ENCODE measurements at regions not wholly inside any gene's neighbourhood (a gene's known extent, or its start where the extent isn't known, plus 50 kb on each side); places are given as distances from the start of the nearest gene placed in this dataset.

DNA sequence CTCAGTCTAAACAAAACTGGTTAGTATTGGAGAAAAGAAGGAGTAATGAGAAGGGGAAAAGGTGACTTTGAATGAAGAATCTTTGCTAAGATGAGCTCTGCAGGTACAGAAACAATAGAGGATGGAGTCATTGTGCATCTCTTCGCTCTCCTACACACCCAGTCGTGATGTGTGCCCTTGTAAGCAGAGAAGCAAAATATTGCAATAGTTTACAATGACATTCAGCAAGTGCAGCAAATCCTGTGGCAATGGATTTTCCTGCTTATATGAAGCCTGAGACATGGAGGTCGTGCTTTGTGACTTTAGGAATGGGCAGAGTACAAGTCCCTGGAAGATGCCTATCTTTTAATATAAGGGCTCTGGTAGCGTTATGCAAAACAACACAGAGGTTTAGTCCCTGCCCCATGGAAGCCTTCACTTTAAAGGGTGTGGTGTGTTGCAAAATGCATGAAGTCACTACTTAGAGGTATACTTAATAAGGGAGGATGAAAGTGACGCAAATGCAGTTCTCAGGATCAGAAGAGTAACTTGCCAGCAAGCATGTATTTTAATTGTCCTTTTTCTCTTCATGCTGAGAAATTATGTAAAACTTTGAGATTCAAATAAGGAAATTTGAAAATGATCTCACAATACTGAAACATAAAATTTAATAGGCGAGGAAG is 88.0 kb upstream of the IVNS1ABP start:
- TF ChIP-seq, protein P1, sequence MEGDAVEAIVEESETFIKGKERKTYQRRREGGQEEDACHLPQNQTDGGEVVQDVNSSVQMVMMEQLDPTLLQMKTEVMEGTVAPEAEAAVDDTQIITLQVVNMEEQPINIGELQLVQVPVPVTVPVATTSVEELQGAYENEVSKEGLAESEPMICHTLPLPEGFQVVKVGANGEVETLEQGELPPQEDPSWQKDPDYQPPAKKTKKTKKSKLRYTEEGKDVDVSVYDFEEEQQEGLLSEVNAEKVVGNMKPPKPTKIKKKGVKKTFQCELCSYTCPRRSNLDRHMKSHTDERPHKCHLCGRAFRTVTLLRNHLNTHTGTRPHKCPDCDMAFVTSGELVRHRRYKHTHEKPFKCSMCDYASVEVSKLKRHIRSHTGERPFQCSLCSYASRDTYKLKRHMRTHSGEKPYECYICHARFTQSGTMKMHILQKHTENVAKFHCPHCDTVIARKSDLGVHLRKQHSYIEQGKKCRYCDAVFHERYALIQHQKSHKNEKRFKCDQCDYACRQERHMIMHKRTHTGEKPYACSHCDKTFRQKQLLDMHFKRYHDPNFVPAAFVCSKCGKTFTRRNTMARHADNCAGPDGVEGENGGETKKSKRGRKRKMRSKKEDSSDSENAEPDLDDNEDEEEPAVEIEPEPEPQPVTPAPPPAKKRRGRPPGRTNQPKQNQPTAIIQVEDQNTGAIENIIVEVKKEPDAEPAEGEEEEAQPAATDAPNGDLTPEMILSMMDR (IDR thresholded peaks at IDR 0.05): no peak
- Histone ChIP-seq H3K27me3 (replicated peaks; ENCODE audit: insufficient read depth) (no peaks in the 10 kb centered on the region), H3K27ac (no peak overlapping the region), H3K36me3 (no peaks in the 10 kb centered on the region), H3K9me3 (no peaks in the 10 kb centered on the region), H3K4me3 (peak overlapping the region; percentile 55), H3K4me1 (ENCODE audit: control insufficient read depth in 1 of 2, low read depth in 2 of 2) (peaks cover 4 to 6% of the 10 kb centered on the region in 2 donors)
- no peak for DNase-seq (ENCODE audit: low spot score)
- no peak for ATAC-seq (ENCODE audit: insufficient number of reproducible peaks, low FRiP score, low read depth)

DNA sequence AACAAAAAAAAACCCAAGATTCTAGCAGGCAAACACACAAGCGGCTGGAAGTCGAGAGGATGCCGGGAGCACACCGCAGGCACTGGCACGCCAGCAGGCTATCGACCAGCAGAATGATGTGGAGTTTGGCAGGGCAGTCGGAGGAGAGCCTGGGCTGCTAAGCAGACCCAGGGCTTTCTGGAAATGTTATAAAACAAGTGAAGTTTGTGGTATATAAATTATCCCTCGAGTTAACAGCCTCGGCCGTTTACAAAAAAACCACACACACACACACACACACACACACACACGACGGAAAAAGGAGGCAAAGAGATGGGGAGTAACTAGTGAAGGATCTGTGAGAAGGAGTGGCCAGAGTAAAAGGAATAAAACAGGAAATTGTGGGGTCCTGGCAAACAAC is 87.2 kb upstream of the IVNS1ABP start:
- H3K9me3 ChIP-seq: no peaks in the 10 kb centered on the region
- ATAC-seq (ENCODE audit: insufficient number of reproducible peaks, low FRiP score, low read depth) (peak; percentile 52), DNase-seq (ENCODE audit: low spot score) (no peak)
- peak overlapping the region; percentile 55 for H3K4me3 ChIP-seq
- TF ChIP-seq, protein P1 (IDR thresholded peaks at IDR 0.05): no peak
- no peak overlapping the region for H3K27ac ChIP-seq
- no peaks in the 10 kb centered on the region for H3K27me3 ChIP-seq (replicated peaks; ENCODE audit: insufficient read depth)
- H3K4me1 ChIP-seq (ENCODE audit: control insufficient read depth in 1 of 2, low read depth in 2 of 2): peaks cover 4 to 7% of the 10 kb centered on the region in 2 donors
- no peaks in the 10 kb centered on the region for H3K36me3 ChIP-seq

DNA sequence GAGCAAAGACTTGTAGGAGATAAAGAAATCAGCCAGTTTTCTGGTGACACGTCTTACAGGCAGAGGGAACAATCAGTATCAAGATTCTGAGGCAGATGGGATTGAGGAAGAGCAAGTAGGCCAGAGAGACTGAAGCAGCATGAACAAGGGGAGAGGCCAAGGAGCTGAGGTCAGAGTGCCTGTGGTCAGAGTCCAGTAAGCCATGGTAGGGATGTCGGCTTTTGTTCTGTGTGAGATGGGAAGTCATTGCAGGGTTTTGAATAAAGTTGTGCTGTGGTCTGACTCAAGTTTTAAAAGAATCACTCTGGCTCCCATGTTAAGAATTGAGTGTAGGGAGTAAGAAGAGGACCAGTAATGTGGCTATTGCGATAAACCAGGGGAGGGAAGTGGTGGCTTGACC is 85.9 kb upstream of the IVNS1ABP start:
- TF ChIP-seq, protein P1 (IDR thresholded peaks at IDR 0.05): no peak
- H3K27ac ChIP-seq: no peak overlapping the region
- peaks cover 4 to 7% of the 10 kb centered on the region in 2 donors for H3K4me1 ChIP-seq (ENCODE audit: control insufficient read depth in 1 of 2, low read depth in 2 of 2)
- H3K9me3 ChIP-seq: no peaks in the 10 kb centered on the region
- ATAC-seq (ENCODE audit: insufficient number of reproducible peaks, low FRiP score, low read depth) (no peak), DNase-seq (ENCODE audit: low spot score) (no peak)
- H3K4me3 ChIP-seq: no peak overlapping the region
- H3K36me3 ChIP-seq: no peaks in the 10 kb centered on the region
- no peaks in the 10 kb centered on the region for H3K27me3 ChIP-seq (replicated peaks; ENCODE audit: insufficient read depth)

DNA sequence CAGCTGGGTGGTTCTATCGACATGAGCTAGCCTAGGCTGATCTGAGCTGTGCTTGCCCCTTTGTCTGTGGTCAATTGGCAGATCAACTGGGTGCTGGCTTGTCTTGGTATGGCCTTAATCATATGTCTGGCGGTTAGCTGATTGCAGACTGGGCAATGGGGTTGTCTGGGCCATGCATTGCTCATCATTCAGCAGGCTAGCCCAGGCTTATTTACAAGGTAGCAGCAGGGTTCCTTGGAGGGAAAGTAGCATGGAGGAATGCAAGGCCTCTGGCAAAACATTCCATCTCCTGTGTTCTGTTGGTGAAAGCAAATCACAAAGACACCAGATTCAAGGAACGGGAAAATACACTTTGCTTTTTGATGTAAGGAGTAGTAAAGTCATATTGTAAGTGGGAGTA is 84.0 kb upstream of the IVNS1ABP start:
- Histone ChIP-seq H3K27me3 (replicated peaks; ENCODE audit: insufficient read depth) (no peaks in the 10 kb centered on the region), H3K4me1 (ENCODE audit: control insufficient read depth in 1 of 2, low read depth in 2 of 2) (peaks cover 9 to 18% of the 10 kb centered on the region in 2 donors), H3K4me3 (no peak overlapping the region), H3K9me3 (no peaks in the 10 kb centered on the region), H3K36me3 (no peaks in the 10 kb centered on the region), H3K27ac (no peak overlapping the region)
- no peak for DNase-seq (ENCODE audit: low spot score)
- no peak for ATAC-seq (ENCODE audit: insufficient number of reproducible peaks, low FRiP score, low read depth)
- TF ChIP-seq, protein P1 (IDR thresholded peaks at IDR 0.05): no peak

DNA sequence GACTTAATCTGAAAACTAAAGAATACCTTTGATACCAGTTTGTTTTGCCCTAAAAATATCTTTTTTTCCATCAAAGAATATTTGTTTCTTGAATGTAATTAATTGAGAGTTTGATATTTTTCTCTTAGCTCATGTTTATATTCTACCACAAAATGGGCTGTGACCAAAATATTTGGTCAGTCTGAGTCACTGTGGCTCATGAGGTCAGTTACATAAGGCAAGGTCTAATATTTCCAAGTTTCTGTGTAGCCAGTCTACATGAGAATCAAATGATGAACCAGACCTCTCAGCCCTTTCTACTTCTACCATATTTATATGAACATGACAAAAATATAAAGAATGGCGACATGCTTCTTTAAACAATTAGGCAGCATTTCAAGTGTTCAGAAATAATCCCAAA is 83.0 kb upstream of the IVNS1ABP start:
- no peaks in the 10 kb centered on the region for H3K27me3 ChIP-seq (replicated peaks; ENCODE audit: insufficient read depth)
- peak overlapping the region in 1 of 2 donors; percentile 23 for H3K27ac ChIP-seq
- H3K4me1 ChIP-seq (ENCODE audit: control insufficient read depth in 1 of 2, low read depth in 2 of 2): peaks cover 9 to 18% of the 10 kb centered on the region in 2 donors
- H3K9me3 ChIP-seq: no peaks in the 10 kb centered on the region
- no peak for ATAC-seq (ENCODE audit: insufficient number of reproducible peaks, low FRiP score, low read depth)
- DNase-seq (ENCODE audit: low spot score): no peak
- H3K4me3 ChIP-seq: no peak overlapping the region
- H3K36me3 ChIP-seq: no peaks in the 10 kb centered on the region
- TF ChIP-seq, protein P1 (IDR thresholded peaks at IDR 0.05): no peak

Measured in thoracic aorta (tissue), 2 donors.